GM21576 (cell line): ENCODE measurements at regions not wholly inside any gene's neighbourhood (a gene's known extent, or its start where the extent isn't known, plus 50 kb on each side); places are given as distances from the start of the nearest gene placed in this dataset.
"Not testable (repeated sequence)": the region's sequence is repeated elsewhere in the genome, so short reads cannot be mapped to it uniquely, and the experiment has no call there.

Experiments
- ATAC-seq: cut with Tn5 transposase; IDR thresholded peaks from one replicate; pipeline ENCODE4 v1.9.1; 2021; ENCODE audit warnings: mild to moderate bottlenecking, moderate library complexity; ENCODE audit not compliant: unreplicated experiment

DNA sequence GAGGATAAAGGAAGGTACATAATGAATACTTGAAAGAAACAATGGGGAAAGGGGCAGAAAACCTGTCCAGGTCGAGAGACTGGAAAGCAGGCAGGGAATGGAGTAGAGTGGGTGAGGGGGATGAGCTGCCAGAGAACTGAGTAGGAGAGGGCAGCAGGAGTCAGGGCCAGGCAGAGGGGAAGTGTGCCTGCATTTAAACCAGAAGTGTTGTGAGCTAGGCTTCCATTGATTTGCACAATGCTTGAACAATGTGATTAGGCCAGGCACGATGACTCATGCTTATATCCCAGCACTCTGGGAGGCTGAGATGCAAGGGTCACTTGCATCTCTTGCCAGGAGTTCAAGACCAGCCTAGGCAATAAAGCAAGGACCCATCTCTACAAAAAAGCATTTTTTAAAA lies 332.6 kb downstream of the ANAPC1 start:
- not testable (repeated sequence) for ATAC-seq

DNA sequence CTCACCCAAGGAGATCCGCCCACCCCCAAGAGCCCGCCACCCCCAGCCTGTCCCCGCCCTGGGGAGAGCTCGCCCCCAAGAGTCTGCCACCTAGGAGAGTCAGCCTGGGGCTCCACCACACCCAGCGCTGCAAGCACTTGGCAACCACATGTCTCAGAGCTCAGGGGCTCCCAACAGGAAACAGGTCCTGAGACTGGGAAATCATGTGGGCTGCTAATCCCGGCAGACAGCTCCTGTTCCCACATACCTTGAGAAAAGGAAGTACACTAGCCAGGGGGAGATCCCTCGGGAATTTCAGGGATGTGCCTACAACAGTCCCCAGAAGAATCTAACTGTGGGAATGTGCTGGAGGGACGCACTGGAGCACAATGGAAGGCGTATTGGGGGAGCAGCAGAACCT lies 331.4 kb downstream of the ANAPC1 start:
- not testable (repeated sequence) for ATAC-seq

DNA sequence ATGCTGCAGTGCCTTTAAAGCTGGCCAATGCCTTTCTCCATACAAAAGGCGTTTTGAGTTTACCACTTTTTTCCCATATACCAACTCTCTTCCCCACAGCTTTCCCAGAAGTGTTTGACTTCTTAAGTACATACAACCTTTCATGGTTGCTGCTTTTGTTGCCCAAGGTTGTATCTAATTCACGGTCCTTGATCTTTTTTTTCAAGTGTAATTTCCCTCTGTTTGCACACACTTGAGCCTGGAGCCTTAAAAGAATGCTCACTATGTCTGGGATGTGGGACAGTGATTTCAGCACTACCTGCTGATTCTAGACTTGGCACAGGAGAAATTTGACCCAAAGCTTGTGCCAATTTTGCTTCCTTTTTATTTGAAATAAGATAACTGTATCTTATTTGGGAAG lies 324.7 kb downstream of the ANAPC1 start:
- not testable (repeated sequence) for ATAC-seq

DNA sequence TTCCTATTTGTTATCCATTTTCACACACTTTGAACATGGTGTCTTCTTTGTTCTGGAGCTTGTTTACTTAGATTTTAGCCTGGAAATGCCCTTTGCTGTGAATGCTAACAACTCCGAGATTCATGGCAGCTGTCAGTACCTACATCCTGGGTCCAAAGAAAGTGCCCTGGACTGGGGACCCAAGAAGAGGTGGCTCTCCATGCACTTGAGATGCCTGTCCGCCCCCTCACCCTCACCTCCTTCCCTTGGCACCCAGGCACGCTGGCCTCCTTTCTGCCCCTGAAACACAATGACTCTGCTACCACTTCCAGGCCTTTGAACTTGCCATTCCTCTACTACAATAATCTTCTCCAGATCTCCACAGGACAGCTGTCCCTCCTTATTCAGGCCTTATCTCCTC lies 324.2 kb downstream of the ANAPC1 start:
- not testable (repeated sequence) for ATAC-seq

DNA sequence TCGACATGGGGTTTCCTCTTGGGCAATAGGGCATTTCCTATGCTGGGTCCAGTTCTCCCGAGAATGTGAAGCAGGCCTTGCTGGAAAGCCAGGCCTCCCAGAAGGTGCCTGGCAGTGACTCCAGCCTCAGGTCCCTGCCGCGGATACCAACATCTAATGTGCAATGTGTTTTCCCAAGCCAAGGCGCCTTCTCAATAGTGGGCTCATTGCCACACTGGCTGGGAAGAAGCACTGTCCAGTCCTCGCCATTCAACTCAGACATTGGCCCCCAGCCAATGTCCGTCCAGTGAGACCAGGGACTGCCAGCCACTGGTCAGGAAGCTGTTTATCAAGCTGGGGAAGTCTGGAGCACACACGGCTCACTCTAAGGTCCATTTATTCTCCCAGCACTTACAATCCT lies 317.9 kb downstream of the ANAPC1 start:
- not testable (repeated sequence) for ATAC-seq

DNA sequence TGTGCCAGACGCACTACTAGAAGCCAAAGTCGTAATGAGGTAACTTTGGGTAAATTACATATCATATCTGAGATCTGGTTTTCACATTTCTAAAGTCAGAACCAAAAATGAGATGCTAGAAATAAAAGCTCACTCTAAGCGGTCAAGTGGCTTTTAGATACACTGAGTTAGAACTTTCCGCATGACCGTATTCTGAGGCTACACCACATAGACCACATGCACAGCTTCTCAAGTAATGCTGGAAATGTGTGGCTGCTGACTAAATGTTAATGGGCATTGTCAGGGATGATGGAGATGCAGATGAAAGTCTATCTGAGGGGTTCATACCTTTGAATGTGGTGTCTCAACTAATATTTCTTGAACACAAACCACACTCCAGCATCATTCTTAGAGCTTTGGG lies 316.8 kb downstream of the ANAPC1 start:
- not testable (repeated sequence) for ATAC-seq

DNA sequence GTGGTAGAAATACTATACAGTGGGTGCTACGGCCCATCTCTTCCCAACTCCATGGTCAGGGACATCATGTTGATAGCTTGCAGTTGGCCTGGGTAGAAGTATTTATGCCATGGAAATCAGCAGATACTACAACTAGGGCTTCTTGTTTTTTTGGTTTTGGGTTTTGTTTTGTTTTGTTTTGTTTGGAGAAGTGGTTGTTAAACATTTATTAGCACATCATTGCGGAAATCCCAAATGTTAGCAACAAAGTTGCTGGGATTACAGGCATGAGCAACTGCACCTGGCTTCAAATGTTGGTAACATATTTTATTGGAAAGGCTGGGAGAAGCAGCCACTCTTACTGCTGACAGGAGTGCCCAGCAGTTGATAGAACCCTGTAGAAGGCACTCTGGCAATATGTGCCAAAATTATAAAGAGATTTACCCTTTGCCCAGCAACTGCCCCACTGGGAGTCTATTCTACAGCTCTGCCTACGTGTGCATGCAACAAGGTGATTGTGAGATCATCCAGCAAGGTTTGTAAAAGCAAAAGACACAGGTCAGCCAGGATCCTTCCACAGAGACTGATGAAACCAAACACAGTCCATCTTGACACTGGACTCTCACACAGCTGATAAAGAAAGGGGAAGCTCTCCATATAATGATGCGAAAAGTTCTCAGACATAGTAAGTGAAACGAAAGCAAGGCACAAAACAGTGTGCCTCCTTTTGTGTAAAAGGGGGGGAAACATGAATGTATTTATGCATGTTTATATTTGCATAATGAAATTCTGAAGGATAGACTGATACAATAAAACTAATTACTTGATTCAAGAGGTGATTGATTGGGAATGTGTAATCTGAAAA lies 314.4 kb downstream of the ANAPC1 start:
- not testable (repeated sequence) for ATAC-seq

DNA sequence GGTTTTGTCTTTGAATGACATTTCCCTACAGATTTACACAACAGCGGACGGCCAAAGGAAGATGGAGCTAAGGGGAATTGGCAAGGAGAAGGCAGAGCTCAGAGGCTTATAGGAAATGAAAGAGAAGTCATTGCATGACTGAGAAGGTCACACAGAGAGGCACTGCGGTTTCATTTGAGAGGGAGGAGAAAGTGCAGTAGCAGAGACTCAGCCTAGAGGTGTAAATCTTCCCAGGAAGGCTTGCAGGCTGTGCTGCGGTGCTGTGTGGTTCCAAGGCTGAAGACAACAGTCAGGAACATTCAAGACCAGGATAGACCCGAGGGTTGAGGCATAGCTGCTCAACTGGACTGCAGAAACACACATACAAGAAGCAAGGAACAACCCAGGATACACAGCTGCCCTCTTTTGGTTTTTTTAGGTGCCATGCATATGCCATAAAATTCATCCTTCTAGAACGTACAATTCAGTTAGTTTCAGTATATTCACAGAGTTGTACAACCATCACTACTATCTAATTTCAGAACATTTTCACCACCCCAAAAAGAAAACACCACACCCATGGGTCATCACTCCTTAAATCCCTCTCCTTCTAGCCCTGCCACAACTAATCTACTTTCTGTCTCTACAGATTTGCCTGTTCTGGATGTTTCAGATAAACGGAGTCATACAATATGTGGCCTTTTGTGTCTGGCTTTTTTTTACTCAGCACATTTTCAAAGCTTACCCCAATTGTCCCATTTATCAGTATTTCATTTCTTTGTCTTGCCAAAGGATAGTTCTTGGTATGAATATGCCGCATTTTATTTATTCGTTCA lies 313.5 kb downstream of the ANAPC1 start:
- ATAC-seq = peak; percentile 83

DNA sequence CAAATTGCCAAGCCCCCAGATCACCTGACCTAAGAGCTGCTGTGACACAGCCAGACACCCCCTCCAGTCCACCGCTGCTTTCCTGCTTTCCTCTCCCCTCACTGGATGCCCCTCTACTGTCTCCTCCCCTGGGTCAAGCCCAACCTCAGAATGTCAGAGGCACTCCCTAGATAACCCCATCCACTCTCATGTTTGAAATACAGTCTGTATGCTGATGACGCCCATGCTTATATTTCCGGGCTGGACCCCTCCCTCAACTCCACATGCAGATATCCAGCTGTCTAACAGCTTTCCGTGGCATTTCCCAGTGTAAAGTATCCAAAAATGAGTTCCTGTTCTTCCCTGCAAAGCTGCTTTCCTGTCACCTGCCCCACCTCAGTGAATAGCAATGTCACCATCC lies 309.2 kb downstream of the ANAPC1 start:
- not testable (repeated sequence) for ATAC-seq

DNA sequence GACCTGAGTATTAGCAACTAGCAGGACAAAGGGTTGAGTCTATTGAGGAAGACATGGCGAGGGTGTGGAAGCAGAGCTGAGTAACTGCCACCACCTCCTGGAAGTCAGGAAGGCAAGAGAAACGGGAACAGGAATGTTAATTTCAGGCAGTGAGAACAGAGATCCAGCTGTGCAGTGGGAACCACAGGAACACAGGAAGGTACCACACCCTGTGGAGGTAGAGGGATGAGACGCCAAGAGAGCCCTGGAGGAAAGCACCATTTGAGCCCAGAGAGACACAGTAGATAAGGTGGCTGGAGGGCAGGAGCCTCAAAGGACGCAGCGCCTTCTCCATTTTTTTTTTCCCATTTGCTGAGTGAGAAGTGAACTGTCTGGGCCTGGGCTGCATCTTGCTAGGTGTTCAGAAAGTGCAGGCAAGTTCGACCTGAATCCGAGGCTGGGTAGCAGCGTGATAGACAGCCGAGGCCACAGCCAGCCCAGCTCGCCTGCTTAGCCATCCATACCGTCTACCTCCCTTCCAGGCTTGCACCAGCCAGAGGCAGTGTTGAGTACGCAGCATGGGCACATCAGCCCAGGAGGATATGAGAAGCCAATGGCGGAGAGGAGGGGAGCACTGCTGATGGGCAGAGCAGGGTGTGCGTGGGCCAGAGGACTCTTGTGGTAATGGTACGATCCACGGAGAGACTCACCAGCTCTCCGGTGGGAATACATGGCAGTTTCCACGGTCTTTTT lies 306.7 kb downstream of the ANAPC1 start:
- not testable (repeated sequence) for ATAC-seq

DNA sequence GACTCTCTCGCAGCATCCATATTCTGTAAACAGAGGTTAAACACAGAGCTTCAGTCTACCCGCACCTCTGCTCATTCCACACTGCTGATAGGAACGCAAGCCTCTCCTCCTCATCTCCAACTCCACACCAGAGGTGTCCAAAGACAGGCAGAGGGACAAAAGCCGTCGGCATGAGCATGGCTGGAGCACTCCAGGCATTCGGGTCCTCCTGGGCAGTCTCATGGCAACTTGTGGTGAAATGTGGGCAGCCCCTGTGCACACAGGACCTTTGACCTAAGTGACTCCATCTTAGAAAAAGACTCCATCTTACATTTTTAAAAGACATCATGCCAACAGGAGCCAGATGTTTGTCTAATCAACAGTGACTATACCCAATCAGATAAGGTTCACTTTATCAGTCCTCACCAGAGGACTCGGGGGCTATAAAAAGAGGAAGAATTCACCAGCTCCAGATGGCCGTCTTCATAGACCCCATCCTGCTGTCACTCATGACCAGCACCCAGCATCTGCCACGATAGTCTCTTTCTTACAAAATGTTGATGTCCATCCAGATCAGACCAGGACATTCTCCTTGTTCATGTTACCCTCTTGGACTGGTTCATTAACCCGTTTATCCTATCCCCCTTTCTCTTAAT lies 304.4 kb downstream of the ANAPC1 start:
- ATAC-seq = not testable (repeated sequence)

DNA sequence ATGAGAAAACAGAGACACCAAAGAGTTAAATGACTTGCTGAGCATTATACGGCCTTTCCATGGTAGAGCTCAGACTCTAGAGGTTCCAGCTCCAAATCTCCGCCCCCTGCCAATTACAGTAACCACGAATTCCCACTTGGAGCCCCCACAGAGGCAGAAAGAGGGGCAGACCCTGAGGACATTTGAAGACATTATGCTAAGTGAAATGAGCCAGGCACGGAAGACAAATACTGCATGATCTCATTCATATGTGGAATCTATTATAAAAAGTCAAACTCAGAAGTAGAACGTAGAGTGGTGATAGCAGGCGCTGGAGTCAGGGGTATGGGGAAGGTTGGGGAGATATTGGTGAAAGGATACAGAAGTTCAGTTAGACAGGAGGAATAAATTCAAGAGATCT lies 303.4 kb downstream of the ANAPC1 start:
- ATAC-seq = not testable (repeated sequence)

DNA sequence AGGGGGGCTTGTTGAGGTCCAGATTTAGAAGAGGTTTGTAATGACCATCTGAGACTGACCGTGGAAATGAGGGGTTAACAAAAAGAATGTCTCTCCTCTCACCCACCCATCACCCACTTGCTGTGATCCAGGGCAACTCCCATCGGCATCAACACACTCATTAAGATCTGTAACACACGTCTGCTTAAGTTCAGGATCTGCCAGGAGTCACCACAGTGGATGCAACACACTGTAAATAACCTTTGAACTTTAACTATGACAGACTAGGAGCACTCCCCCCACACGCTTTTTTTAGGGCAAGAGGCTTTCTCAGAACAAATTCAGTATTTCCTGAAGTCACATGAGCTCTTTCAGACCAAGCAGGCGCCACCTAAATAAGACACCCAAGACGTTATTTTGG lies 301.9 kb downstream of the ANAPC1 start:
- ATAC-seq = not testable (repeated sequence)

DNA sequence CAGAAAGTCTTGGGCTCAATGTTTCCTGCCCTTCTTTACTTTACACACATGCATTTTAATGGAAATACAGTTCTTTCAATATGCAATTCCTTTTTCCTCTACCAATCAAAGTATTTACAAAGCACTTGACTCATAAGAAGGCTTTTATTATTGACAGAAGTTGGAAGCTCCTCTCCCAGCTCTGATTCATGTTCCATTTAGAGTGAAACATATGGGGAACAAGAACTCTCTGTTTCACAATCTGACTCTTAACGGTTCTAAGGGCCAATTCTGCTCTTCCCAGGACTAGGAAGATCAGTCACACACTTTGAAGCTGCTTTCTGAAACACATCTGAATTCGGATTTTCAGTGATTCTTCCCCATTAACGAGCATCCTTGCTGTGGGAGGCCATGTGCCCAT lies 300.5 kb downstream of the ANAPC1 start:
- not testable (repeated sequence) for ATAC-seq

DNA sequence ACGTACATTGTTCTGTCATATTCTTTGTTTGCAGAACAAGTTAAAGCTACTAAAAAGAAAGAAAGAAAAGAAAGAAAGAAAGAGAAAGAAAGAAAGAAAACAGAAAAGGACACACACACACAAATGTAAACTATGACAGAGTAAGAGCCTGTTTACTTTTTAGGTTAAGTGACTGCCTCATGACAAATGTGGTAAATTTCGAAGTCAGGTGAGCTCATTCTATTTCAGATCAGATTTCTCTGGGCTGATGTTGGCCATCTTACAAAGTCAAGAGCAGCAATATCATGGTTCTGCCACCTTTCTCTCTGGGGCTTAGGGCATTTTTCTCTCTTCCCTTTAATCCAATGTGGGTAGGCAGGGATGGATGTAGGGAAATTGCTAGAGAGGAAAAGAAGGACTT lies 299.5 kb downstream of the ANAPC1 start:
- ATAC-seq = not testable (repeated sequence)

DNA sequence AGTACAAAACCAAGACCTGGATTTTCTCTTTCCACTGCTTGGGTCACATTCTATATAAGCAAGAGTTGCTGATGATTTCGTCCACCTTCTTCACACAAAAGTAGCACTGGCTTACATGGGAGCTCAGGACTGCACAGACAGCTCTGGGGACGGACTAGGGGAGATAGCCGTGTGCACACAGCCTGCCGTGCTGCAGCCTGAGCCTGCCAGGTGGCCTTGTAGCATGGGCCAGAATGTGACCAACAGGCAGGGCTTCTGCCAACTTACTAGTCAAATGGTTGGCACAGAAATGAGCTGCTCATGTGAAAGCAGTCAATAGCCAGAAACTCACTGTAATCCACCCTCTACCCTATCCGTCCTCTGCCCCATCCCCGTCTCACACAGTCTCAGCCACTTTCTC lies 299.0 kb downstream of the ANAPC1 start:
- ATAC-seq = not testable (repeated sequence)

DNA sequence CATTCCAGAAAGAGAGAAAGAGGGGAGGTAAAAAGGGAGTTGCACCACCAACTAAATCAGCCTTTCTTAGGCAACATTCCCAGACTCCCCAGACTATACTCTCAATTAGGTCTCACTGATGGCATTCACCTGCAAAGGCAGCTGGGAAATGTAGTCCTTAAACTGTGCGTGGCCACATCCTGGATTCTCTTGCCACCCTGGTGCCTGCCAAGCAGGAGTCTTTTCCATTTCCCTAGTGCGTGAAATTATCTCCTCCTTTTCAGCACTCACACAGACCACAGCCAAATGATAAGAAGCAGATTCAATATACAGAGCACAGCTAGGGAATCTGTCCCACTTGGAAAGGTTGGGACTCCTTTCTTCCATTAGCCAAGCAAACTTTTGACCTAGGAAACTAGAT lies 298.0 kb downstream of the ANAPC1 start:
- ATAC-seq = not testable (repeated sequence)

DNA sequence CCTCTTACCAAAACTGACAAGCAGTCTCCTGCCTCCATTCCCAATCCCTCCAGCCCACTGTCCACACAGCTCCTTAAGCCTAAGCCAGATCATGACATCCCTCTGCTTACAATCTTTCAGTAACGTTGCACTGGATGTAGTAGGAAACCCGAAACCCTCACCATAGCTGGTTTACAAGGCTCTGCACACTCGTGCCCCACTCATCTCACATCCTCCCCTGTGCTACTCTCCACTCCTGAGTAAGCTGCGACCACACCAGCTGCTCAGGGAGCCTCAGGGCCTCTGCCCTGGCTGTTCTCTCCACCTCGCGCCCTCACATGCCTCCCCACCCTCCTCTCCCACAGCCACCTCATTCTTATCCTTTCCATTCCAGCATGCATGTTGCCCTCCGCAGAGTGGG lies 288.9 kb downstream of the ANAPC1 start:
- not testable (repeated sequence) for ATAC-seq

DNA sequence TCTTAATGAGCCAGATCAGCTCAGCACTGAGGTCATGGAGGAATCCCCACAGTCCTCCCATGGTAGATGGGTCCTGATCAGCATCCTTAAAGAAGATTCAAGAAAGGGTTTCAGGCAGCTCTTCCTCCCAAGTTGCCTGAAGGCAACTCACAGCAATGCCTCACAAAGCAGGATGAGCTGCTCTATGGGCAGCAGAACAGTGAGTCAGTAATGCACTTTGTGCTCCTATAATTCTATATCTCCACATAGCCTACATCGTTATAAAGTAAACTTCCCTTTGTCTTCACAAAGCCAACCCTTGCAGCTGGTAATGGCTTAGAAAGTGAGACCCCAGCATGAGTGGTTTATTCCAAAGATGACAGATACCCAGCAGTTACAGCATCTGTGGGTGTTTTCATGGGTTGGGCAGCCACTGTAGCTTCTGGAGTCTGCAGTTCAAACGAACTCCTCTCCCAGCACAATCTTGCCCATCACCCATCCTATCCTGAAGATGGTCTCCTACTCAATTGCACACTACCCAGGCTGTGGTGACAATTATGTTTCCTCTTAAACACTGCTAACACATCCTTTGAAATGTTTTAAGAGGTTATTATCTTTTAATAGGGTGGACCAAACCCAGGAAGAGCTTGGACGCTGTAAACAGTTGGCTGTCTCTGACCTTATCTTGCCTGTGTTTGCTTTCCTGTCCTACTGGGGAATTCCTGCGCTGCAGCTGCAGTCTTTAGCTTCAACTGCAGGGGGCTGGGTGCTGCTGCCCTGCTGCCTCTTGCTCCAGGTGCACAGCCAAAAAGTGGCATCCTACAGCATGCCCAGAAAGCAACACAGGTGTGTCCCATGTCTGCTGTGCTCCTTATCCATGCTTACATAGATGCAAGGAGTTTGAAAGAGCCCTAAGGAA lies 286.9 kb downstream of the ANAPC1 start:
- ATAC-seq = not testable (repeated sequence)

DNA sequence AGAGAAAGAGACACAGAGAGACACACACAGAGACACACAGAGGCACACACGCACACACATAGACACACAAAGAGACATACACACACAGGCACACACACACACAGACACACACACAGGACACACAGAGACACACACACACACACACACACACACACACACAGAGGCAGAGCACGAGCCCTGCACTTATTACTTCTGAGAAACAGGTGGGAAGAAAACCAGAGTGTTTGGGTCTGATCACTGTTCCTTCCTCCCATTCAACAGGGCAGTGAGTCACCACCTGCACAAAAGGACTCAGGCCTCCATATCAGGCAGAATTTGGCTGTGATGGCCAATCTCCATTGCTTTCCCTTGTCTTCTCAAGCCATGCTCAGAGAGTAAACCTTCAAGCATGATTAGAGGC lies 285.0 kb downstream of the ANAPC1 start:
- not testable (repeated sequence) for ATAC-seq
